NT2/D1 (cell line): ENCODE measurements at regions not wholly inside any gene's neighbourhood (a gene's known extent, or its start where the extent isn't known, plus 50 kb on each side); places are given as distances from the start of the nearest gene placed in this dataset.

Experiments
- YY1 ChIP-seq: IDR thresholded peaks from 2 replicates; pipeline ENCODE4 v1.6.1; 2011; ENCODE audit not compliant: insufficient read length, insufficient read depth
- ZNF274 ChIP-seq: IDR thresholded peaks from 2 replicates; pipeline ENCODE4 v1.6.1; 2011; ENCODE audit warnings: mild to moderate bottlenecking, low read depth, low read length

- TF ChIP-seq YY1 (no peak), ZNF274 (no peak)
Observed at GRCh38 chr21:28136656-28137255, 855.9 kb downstream of the LTN1 start.
